Upper lobe of right lung (tissue), 1 donor: ENCODE measurements at regions not wholly inside any gene's neighbourhood (a gene's known extent, or its start where the extent isn't known, plus 50 kb on each side); places are given as distances from the start of the nearest gene placed in this dataset.

Experiments
- ATAC-seq: fragments of 200-7000 bp; cut with Tn5 transposase; one replicate; pipeline ENCODE4 v1.9.1; 2020; ENCODE audit warnings: mild to moderate bottlenecking, moderate library complexity
- DNase-seq: peaks from one replicate; pipeline ENCODE4 v3.0.0-alpha.2; 2020
- H3K27ac ChIP-seq: fragments of 200-600 bp; one replicate; pipeline ENCODE4 v1.8.0; 2022
- H3K27me3 ChIP-seq: fragments of 200-600 bp; one replicate; pipeline ENCODE4 v1.8.0; 2022; ENCODE audit warnings: mild to moderate bottlenecking
- H3K36me3 ChIP-seq: fragments of 200-600 bp; one replicate; pipeline ENCODE4 v1.8.0; 2022
- H3K4me1 ChIP-seq: fragments of 200-600 bp; one replicate; pipeline ENCODE4 v1.8.0; 2022
- H3K4me3 ChIP-seq: fragments of 200-600 bp; one replicate; pipeline ENCODE4 v1.8.0; 2022; ENCODE audit warnings: mild to moderate bottlenecking
- H3K9me3 ChIP-seq: fragments of 200-600 bp; one replicate; pipeline ENCODE4 v1.8.0; 2022
- intact Hi-C: fragments of 100-400 bp; cut with DNase I; formaldehyde crosslinking; loops from one replicate; pipeline ENCODE4 v1.11.0; 2022
- TF ChIP-seq, protein P1 (sequence below): fragments of 200-600 bp; IDR thresholded peaks from one replicate; pipeline ENCODE4 v1.8.0; 2022; ENCODE audit warnings: antibody characterized with exemption
- donor health status: DM: no; HTN: yes; CAD: no; lungs with severe emphysema.

DNA sequence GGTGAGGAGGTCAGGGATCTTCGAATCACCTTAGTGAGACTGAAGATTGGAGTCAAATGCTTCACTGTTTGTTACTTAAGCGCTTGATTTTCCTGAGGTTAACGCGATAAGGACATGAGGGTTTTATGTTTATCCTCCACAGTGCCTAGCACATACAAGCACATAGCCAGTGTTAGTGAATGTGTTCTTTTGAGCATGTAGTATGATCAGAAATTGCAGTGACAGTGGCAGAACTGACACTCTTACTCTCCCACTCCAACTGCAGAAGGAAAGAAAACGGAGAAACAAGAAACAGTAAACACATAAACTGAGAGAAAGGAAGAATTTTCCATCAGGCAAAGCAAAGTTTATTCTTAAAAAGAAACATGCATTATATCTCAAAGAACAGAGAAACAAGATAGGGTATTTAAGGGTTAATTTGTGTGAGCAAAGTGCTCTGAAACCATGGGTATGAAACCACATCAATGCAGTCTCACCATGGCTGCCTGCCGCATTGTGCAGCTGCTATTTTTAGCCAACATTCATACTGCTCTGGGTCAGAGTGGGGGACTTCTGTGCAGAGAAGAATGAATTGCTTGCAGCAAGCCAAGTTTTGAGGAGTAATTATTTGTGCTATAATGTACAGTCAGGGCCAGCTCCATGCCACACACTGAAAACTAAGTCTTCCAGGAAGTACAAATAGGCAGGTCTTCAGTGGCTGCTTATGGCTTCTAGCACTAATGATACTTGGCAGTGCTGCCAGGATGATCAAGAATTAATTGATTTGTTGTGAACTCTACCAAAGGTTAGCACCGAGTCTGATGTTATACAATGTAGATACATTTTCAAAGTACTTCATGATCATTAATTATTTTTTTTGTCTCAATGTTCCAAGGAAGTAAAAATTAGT is 152.0 kb downstream of the MACC1 start:
- Histone ChIP-seq H3K4me1 (no peaks in the 10 kb centered on the region), H3K36me3 (no peaks in the 10 kb centered on the region), H3K4me3 (no peak overlapping the region), H3K27me3 (no peaks in the 10 kb centered on the region), H3K27ac (no peak overlapping the region), H3K9me3 (no peaks in the 10 kb centered on the region)
- DNase-seq (no peak), ATAC-seq (no peak)
- intact Hi-C loops = no loop called here
- TF ChIP-seq, protein P1, sequence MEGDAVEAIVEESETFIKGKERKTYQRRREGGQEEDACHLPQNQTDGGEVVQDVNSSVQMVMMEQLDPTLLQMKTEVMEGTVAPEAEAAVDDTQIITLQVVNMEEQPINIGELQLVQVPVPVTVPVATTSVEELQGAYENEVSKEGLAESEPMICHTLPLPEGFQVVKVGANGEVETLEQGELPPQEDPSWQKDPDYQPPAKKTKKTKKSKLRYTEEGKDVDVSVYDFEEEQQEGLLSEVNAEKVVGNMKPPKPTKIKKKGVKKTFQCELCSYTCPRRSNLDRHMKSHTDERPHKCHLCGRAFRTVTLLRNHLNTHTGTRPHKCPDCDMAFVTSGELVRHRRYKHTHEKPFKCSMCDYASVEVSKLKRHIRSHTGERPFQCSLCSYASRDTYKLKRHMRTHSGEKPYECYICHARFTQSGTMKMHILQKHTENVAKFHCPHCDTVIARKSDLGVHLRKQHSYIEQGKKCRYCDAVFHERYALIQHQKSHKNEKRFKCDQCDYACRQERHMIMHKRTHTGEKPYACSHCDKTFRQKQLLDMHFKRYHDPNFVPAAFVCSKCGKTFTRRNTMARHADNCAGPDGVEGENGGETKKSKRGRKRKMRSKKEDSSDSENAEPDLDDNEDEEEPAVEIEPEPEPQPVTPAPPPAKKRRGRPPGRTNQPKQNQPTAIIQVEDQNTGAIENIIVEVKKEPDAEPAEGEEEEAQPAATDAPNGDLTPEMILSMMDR = no peak

GRCh38 chr7:20064181-20064970 is 152.8 kb downstream of the MACC1 start:
- H3K36me3 ChIP-seq = no peaks in the 10 kb centered on the region
- no peaks in the 10 kb centered on the region for H3K27me3 ChIP-seq
- H3K4me1 ChIP-seq = no peaks in the 10 kb centered on the region
- ATAC-seq = no peak
- no peak overlapping the region for H3K4me3 ChIP-seq
- no peak for DNase-seq
- TF ChIP-seq, protein P1 = no peak
- intact Hi-C loops = no loop called here
- no peak overlapping the region for H3K27ac ChIP-seq
- H3K9me3 ChIP-seq = no peaks in the 10 kb centered on the region

DNA sequence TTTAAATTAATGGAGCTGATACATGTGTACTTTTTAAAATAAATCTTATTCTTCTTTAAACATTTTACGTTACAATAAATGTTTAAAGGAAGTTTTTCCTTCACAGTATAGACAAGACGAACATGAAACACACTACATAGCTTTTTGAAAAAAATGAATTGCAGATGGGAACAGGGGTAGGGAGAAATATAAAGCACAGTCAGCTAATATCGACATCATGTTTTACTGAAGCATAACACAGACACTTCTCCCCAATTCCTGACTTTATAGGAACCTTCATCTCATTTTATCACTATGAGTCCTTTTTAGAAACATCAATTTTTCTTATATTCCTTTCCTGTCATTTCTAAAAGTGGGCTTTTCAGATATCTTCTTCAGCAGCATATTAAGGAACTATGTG is 153.5 kb downstream of the MACC1 start:
- intact Hi-C loops = no loop called here
- DNase-seq (no peak), ATAC-seq (no peak)
- Histone ChIP-seq H3K27ac (no peak overlapping the region), H3K9me3 (no peaks in the 10 kb centered on the region), H3K4me1 (no peaks in the 10 kb centered on the region), H3K27me3 (no peaks in the 10 kb centered on the region), H3K4me3 (no peak overlapping the region), H3K36me3 (no peaks in the 10 kb centered on the region)
- TF ChIP-seq, protein P1 = no peak

- intact Hi-C loops = no loop called here
- ATAC-seq (no peak), DNase-seq (no peak)
- no peak overlapping the region for H3K4me3 ChIP-seq
- no peaks in the 10 kb centered on the region for H3K27me3 ChIP-seq
- no peaks in the 10 kb centered on the region for H3K4me1 ChIP-seq
- H3K36me3 ChIP-seq = no peaks in the 10 kb centered on the region
- H3K9me3 ChIP-seq = no peaks in the 10 kb centered on the region
- no peak overlapping the region for H3K27ac ChIP-seq
- TF ChIP-seq, protein P1 = no peak
Measured at GRCh38 chr7:20062932-20063331, 154.3 kb downstream of the MACC1 start.

DNA sequence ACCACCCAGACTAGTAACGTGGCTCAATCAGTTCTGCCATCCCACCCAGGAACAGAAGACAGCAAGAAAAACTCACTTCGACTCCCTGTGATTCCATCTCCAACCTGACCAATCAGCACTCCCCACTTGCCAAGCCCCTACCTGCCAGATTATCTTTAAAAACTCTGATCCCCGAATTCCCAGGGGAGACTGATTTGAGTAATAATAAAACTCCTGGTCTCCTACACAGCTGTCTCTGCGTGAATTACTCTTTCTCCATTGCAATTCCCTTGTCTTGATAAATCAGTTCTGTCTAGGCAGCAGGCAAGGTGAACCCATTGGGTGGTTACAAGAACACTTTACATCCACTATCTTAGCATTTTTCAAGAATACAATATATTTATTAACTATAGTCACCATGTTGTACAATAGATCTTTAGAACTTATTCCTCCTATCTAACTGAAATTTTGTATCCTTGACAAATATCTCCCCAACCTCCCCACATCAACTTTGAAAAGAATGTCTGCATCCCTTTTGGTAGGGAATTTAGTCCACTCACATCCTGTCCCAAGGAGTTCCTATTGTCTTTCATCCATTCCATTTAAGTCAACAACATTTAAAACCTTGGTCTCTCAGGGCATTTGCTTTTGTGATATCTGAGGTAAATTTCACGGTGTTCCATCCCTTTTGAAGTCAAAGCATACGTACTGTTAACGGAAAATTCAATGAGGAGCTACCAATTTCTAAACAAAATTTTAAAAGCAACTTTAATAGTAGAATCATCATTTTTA is 163.7 kb downstream of the MACC1 start:
- intact Hi-C loops = no loop called here

More for the DNA sequence above, 163.7 kb downstream of the MACC1 start:
- no peak for ATAC-seq
- Histone ChIP-seq H3K4me3 (no peak overlapping the region), H3K27ac (no peak overlapping the region), H3K4me1 (no peaks in the 10 kb centered on the region), H3K9me3 (no peaks in the 10 kb centered on the region), H3K36me3 (no peaks in the 10 kb centered on the region), H3K27me3 (no peaks in the 10 kb centered on the region)
- no peak for DNase-seq
- TF ChIP-seq, protein P1 = no peak
